G401.6 (cell line): ENCODE measurements at regions not wholly inside any gene's neighbourhood (a gene's known extent, or its start where the extent isn't known, plus 50 kb on each side); places are given as distances from the start of the nearest gene placed in this dataset.
"Not testable (repeated sequence)": the region's sequence is repeated elsewhere in the genome, so short reads cannot be mapped to it uniquely, and the experiment has no call there.

Experiments
- FAIRE-seq: peaks from 2 replicates; lab custom pipeline; 2012; peaks lifted over from hg19 to GRCh38; lab: Jason Lieb, UNC

GRCh38 chr3:135558150-135558783, 407.3 kb upstream of the PPP2R3A start:
- no peak for FAIRE-seq

- no peak for FAIRE-seq
Observed at GRCh38 chr3:135558906-135559305, 406.6 kb upstream of the PPP2R3A start.

- FAIRE-seq, result no peak
Observed at GRCh38 chr3:135559802-135560201, 405.7 kb upstream of the PPP2R3A start.

- no peak for FAIRE-seq
Observed at GRCh38 chr3:135560847-135561246, 404.7 kb upstream of the PPP2R3A start.

GRCh38 chr3:135564696-135565095, 400.8 kb upstream of the PPP2R3A start:
- FAIRE-seq, result no peak

- FAIRE-seq, result no peak
Observed at GRCh38 chr3:135565546-135565945, 400.0 kb upstream of the PPP2R3A start.

GRCh38 chr3:135567223-135567622, 398.3 kb upstream of the PPP2R3A start:
- no peak for FAIRE-seq

GRCh38 chr3:135576751-135577150, 388.8 kb upstream of the PPP2R3A start:
- FAIRE-seq, result no peak

GRCh38 chr3:135581806-135582205, 383.7 kb upstream of the PPP2R3A start:
- FAIRE-seq, result no peak

- FAIRE-seq, result no peak
Observed at GRCh38 chr3:135582800-135583199, 382.7 kb upstream of the PPP2R3A start.

GRCh38 chr3:135596563-135596962, 369.0 kb upstream of the PPP2R3A start:
- no peak for FAIRE-seq

- no peak for FAIRE-seq
Observed at GRCh38 chr3:135597855-135598254, 367.7 kb upstream of the PPP2R3A start.

GRCh38 chr3:135598597-135598996, 366.9 kb upstream of the PPP2R3A start:
- no peak for FAIRE-seq

- not testable (repeated sequence) for FAIRE-seq
Observed at GRCh38 chr3:135604512-135604911, 361.0 kb upstream of the PPP2R3A start.

GRCh38 chr3:135618123-135618522, 347.4 kb upstream of the PPP2R3A start:
- FAIRE-seq, result no peak

GRCh38 chr3:135621184-135621920, 344.2 kb upstream of the PPP2R3A start:
- no peak for FAIRE-seq

- FAIRE-seq, result no peak
Observed at GRCh38 chr3:135622215-135622614, 343.3 kb upstream of the PPP2R3A start.

GRCh38 chr3:135622656-135623055, 342.9 kb upstream of the PPP2R3A start:
- FAIRE-seq, result no peak

GRCh38 chr3:135623558-135623957, 342.0 kb upstream of the PPP2R3A start:
- FAIRE-seq, result no peak

GRCh38 chr3:135627057-135627456, 338.5 kb upstream of the PPP2R3A start:
- FAIRE-seq, result no peak

- FAIRE-seq, result no peak
Observed at GRCh38 chr3:135629701-135630408, 335.7 kb upstream of the PPP2R3A start.

- no peak for FAIRE-seq
Observed at GRCh38 chr3:135632556-135633065, 332.9 kb upstream of the PPP2R3A start.

GRCh38 chr3:135633078-135633477, 332.4 kb upstream of the PPP2R3A start:
- no peak for FAIRE-seq
